ENCODE measurements at regions not wholly inside any gene's neighbourhood (a gene's known extent, or its start where the extent isn't known, plus 50 kb on each side); places are given as distances from the start of the nearest gene placed in this dataset.

DNA sequence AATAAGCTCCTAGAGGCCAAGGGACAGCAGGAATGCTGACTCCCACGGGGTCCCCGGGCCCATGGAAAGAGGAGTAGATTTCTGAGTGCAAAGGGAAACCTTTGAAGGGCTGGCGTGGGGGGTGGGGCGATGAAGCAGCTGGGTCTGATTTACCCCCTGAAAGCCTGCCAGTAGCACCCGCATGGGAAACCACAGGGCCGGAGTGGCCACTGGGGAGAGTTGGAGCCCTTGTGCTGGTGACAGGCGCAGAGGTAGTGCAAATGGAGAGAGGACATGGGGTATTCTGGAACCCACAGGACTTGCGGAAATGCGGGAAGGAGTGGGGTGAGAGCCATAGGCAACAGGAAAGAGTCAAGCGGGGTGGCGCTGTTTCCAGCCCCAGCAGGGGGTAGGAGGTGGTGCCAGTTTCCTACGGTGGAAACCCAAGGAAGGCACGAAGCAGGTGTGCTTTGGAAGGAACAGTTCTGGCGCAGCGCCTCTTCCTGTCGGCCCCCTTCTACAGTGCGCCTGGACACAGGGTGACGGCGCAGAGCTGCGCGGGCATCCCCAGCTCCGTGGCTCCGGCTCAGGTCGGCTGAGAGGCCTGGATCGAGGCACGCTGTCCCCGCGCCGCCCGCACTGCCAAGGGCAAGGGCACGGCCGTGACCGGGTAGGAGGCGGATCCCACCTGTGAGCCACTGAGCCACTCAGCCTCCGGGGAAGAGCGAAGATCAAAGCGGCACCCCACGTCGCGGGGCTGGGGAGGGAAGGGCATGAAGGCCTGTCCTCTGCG, 149.0 kb upstream of the GLI2 start:
- H3K27me3 Mint-ChIP-seq: peaks cover 54% of the 10 kb centered on the region
- H3K4me3 Mint-ChIP-seq: peak overlapping the region; percentile 22
- H3K27ac Mint-ChIP-seq: no peak overlapping the region
- H3K4me1 Mint-ChIP-seq: no peaks in the 10 kb centered on the region
- no peak for ATAC-seq (replicated peaks)
- no peaks in the 10 kb centered on the region for H3K9me3 Mint-ChIP-seq
- no peaks in the 10 kb centered on the region for H3K36me3 Mint-ChIP-seq (ENCODE audit: low read depth)

DNA sequence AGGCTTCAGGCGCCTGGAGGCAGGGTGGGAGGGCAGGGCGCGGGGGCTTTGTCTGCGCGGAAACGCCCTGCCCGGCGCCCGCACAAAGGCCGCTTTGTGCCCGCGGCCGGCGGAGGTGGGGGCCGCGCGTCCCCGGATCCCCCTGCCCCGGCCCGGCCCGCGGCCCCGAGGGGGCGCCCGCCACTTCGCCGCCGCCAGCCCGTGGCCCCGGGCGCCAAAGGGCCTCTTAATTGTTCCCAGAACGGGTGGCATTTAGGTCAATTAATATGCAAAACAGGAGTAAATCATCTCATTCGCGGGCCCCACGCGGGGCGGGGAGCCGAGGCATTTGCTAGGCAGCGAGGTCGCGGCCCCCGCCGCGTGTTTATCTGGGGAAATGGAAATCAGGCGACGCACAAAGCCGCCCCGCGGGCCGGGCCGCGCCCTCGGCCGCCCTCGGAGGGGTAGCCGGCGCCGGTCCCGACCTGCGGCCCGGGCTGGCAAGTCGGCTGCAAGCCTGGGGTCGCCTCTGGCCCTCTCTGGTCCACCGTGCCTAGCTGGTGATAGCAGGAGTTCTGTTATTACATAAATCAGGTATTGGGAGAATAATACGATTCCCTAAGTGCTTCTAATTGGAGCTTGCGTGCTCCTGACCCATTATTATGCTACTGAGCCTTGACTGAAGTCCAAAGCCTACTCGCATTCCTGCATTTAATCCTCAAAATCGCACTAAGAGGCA, 148.2 kb upstream of the GLI2 start:
- no peak overlapping the region for H3K27ac Mint-ChIP-seq
- peaks cover 57% of the 10 kb centered on the region for H3K27me3 Mint-ChIP-seq
- ATAC-seq (replicated peaks): no peak
- H3K9me3 Mint-ChIP-seq: no peaks in the 10 kb centered on the region
- no peak overlapping the region for H3K4me3 Mint-ChIP-seq
- H3K4me1 Mint-ChIP-seq: no peaks in the 10 kb centered on the region
- no peaks in the 10 kb centered on the region for H3K36me3 Mint-ChIP-seq (ENCODE audit: low read depth)

GRCh38 chr2:120587997-120588336, 147.7 kb upstream of the GLI2 start:
- peaks cover 56% of the 10 kb centered on the region for H3K27me3 Mint-ChIP-seq
- H3K36me3 Mint-ChIP-seq (ENCODE audit: low read depth): no peaks in the 10 kb centered on the region
- ATAC-seq (replicated peaks): no peak
- H3K4me3 Mint-ChIP-seq: no peak overlapping the region
- H3K4me1 Mint-ChIP-seq: no peaks in the 10 kb centered on the region
- no peaks in the 10 kb centered on the region for H3K9me3 Mint-ChIP-seq
- H3K27ac Mint-ChIP-seq: no peak overlapping the region

GRCh38 chr2:120589771-120590608, 145.7 kb upstream of the GLI2 start:
- no peak for ATAC-seq (replicated peaks)
- no peak overlapping the region for H3K27ac Mint-ChIP-seq
- H3K4me3 Mint-ChIP-seq: no peak overlapping the region
- H3K27me3 Mint-ChIP-seq: peaks cover 49% of the 10 kb centered on the region
- H3K9me3 Mint-ChIP-seq: no peaks in the 10 kb centered on the region
- no peaks in the 10 kb centered on the region for H3K36me3 Mint-ChIP-seq (ENCODE audit: low read depth)
- H3K4me1 Mint-ChIP-seq: no peaks in the 10 kb centered on the region

DNA sequence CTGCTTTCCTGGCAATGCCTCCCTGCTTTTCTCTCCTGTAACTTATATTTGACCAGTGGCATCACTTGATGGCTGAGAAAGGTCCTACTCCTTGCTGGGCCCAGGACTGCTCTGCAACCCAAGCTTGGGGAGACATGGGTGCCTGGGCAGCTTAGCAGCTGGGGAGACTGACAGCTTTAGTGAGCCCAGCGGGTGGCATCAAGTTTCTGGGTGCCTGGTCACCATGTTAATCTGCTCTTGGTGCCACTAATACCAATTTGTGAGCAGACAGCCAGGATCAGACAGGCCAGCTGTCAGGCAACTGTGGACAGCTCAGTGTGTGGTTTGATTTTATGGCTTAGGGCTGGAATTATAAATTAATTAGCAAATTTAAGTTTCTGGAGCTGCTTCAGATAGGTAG, 144.8 kb upstream of the GLI2 start:
- Mint-ChIP-seq H3K27ac (no peak overlapping the region), H3K9me3 (no peaks in the 10 kb centered on the region), H3K27me3 (peaks cover 41% of the 10 kb centered on the region), H3K36me3 (ENCODE audit: low read depth) (no peaks in the 10 kb centered on the region), H3K4me1 (no peaks in the 10 kb centered on the region), H3K4me3 (no peak overlapping the region)
- no peak for ATAC-seq (replicated peaks)

DNA sequence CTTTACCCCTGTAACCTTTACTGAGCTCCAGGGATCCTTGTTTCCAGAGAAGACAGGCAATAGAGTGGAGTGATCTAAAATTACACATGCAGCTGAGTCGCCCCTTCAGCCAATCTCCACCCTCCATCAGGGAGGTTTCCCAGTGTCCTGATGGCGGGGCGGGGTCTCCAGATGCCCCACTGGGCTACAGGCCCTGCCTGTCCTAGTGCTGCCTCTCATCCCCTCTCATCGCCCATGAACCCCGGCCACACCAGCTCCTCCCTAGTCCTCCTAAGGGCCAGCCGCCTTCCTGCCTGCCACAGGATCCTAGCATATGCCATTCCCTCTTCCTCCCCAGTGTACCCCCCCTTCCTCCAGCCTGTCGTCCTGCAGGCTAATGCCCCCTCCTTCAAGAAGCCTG, 144.1 kb upstream of the GLI2 start:
- H3K4me3 Mint-ChIP-seq: no peak overlapping the region
- no peak for ATAC-seq (replicated peaks)
- H3K36me3 Mint-ChIP-seq (ENCODE audit: low read depth): no peaks in the 10 kb centered on the region
- H3K9me3 Mint-ChIP-seq: no peaks in the 10 kb centered on the region
- H3K27me3 Mint-ChIP-seq: peaks cover 35% of the 10 kb centered on the region
- no peaks in the 10 kb centered on the region for H3K4me1 Mint-ChIP-seq
- no peak overlapping the region for H3K27ac Mint-ChIP-seq

DNA sequence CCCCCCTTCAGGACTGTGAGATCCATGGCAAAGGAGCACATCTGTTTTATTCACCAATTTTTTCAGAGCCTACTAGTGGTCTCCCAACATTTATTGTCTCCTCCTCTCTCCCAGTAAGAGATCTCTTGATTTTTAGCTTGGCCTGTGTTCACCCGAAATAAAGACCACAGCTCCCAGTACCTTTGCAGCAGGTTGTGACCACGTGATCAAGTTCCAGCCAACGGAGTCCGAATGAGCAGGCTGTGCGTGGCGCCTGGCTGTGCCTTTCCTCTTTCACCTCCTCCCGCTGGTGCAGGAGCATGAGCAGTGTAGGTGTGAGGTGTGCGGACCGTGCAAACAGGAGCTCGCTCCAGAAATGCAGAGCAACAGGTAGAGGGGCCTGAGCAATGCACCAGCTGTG, 143.6 kb upstream of the GLI2 start:
- Mint-ChIP-seq H3K36me3 (ENCODE audit: low read depth) (no peaks in the 10 kb centered on the region), H3K4me1 (no peaks in the 10 kb centered on the region), H3K27me3 (peaks cover 33% of the 10 kb centered on the region), H3K4me3 (no peak overlapping the region), H3K9me3 (no peaks in the 10 kb centered on the region), H3K27ac (no peak overlapping the region)
- ATAC-seq (replicated peaks): no peak

GRCh38 chr2:120593921-120594686, 141.6 kb upstream of the GLI2 start:
- Mint-ChIP-seq H3K4me1 (no peaks in the 10 kb centered on the region), H3K27ac (no peak overlapping the region), H3K4me3 (no peak overlapping the region), H3K36me3 (ENCODE audit: low read depth) (no peaks in the 10 kb centered on the region), H3K9me3 (no peaks in the 10 kb centered on the region), H3K27me3 (peaks cover 19% of the 10 kb centered on the region)
- ATAC-seq (replicated peaks): no peak

DNA sequence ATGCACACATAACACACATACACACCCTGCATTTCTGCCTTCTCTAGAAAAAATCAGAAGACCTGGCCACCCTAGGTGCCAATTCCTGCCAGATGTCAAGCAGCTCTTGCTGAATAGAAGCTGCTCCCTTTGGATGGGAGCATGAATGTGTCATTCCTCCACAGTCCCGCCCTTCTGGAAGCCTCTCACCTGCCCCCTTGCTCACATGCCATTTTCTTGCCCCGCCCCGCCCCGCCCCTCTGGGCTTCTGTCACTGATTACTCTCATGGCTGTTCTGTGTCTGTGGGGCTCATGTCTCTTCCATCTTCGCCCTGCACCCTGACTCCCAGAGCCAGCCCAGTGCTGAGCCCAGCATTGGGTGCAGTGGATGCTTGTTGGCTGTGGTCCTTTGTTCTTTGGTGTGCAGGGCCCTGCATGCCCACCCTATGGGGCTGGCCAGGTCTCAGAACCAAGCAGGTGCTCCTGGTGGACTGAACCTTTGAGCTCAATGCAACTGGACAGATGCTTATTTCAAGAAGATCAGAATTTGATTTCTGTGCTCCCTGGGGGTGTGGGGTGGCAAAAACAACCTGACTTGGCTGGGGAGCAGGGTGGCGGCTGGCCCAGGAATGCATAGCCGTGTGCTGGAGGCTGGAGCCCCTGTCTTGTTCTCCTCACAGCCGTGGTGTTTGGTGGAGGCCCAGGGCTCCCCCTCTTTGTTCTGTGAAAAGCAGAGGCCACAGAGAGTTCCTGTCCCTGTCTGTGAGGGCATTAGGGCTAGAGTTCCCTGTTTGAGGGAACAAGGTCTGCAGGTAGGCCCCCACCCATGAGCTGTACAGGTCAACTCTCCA, 140.6 kb upstream of the GLI2 start:
- Mint-ChIP-seq H3K27me3 (peaks cover 15% of the 10 kb centered on the region), H3K36me3 (ENCODE audit: low read depth) (no peaks in the 10 kb centered on the region), H3K27ac (no peak overlapping the region), H3K4me3 (no peak overlapping the region), H3K9me3 (no peaks in the 10 kb centered on the region), H3K4me1 (no peaks in the 10 kb centered on the region)
- no peak for ATAC-seq (replicated peaks)

GRCh38 chr2:120595739-120596138, 139.9 kb upstream of the GLI2 start:
- no peaks in the 10 kb centered on the region for H3K4me1 Mint-ChIP-seq
- no peak for ATAC-seq (replicated peaks)
- H3K9me3 Mint-ChIP-seq: no peaks in the 10 kb centered on the region
- peaks cover 8% of the 10 kb centered on the region for H3K27me3 Mint-ChIP-seq
- H3K27ac Mint-ChIP-seq: no peak overlapping the region
- no peaks in the 10 kb centered on the region for H3K36me3 Mint-ChIP-seq (ENCODE audit: low read depth)
- no peak overlapping the region for H3K4me3 Mint-ChIP-seq

- no peak for ATAC-seq (replicated peaks)
- Mint-ChIP-seq H3K4me1 (no peaks in the 10 kb centered on the region), H3K36me3 (ENCODE audit: low read depth) (no peaks in the 10 kb centered on the region)
These were observed 139.4 kb upstream of the GLI2 start for GRCh38 chr2:120596191-120596811.

DNA sequence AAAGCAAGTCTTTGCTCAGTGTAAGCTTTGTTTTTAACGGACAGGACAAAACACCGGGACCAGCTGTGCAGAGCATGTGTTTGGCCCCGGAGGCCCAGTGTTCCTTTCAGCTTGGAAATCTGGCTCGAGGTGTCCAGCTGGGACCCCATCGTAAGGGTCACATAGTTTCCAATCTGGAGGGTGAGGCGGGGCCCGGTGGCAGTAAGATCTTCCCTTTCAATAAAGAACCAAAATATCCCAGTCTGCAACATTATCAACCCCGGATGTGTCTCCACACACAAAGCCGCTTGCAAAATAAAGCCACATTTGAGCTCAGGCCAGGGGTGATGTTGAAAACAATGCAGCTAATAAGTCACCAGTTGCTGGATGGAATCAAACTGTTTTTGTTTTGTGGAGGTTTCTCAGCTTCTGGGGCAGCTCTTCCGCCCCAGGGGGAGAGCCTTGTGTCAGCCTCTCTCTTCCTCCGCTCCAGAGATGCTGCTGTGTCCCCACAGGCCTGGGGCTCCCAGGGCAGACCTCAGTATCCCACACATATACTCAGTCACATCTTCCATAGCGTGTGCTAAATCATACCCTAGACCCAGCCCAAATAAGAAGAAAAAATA, 138.6 kb upstream of the GLI2 start:
- Mint-ChIP-seq H3K36me3 (ENCODE audit: low read depth) (no peaks in the 10 kb centered on the region), H3K4me1 (no peaks in the 10 kb centered on the region), H3K4me3 (no peak overlapping the region), H3K9me3 (no peaks in the 10 kb centered on the region), H3K27me3 (peaks cover 2% of the 10 kb centered on the region), H3K27ac (no peak overlapping the region)
- ATAC-seq (replicated peaks): no peak

More at GRCh38 chr2:120596191-120596811, 139.4 kb upstream of the GLI2 start:
- Mint-ChIP-seq H3K4me3 (no peak overlapping the region), H3K27ac (no peak overlapping the region), H3K9me3 (no peaks in the 10 kb centered on the region), H3K27me3 (peaks cover 7% of the 10 kb centered on the region)

- H3K4me1 Mint-ChIP-seq: no peaks in the 10 kb centered on the region
- H3K27me3 Mint-ChIP-seq: no peaks in the 10 kb centered on the region
- no peaks in the 10 kb centered on the region for H3K9me3 Mint-ChIP-seq
- no peaks in the 10 kb centered on the region for H3K36me3 Mint-ChIP-seq (ENCODE audit: low read depth)
- ATAC-seq (replicated peaks): no peak
- H3K27ac Mint-ChIP-seq: no peak overlapping the region
- no peak overlapping the region for H3K4me3 Mint-ChIP-seq
These were observed 138.0 kb upstream of the GLI2 start for GRCh38 chr2:120597595-120598193.

Measured in activated T-helper 17 cell treated with anti-CD3 and anti-CD28 coated beads, Interleukin-2, amount 50 U/mL, for 72 hours (primary cell).